ES-I3 (cell line): ENCODE measurements at regions not wholly inside any gene's neighbourhood (a gene's known extent, or its start where the extent isn't known, plus 50 kb on each side); places are given as distances from the start of the nearest gene placed in this dataset.

ENCODE experiments used
- H3K36me3 ChIP-seq: 2 replicates; pipeline ENCODE4 v1.6.1; 2013; ENCODE audit warnings: mild to moderate bottlenecking, low read length, control low read depth, moderate library complexity; ENCODE audit not compliant: insufficient read depth
- H3K4me1 ChIP-seq: 2 replicates; pipeline ENCODE4 v1.6.1; 2013; ENCODE audit warnings: mild to moderate bottlenecking, control low read depth, low read length; ENCODE audit not compliant: insufficient read depth
- H3K9ac ChIP-seq: 2 replicates; pipeline ENCODE4 v1.6.1; 2013; ENCODE audit warnings: low read depth, mild to moderate bottlenecking, low read length, moderate library complexity
- H3K9me3 ChIP-seq: 2 replicates; pipeline ENCODE4 v1.6.1; 2013; ENCODE audit warnings: mild to moderate bottlenecking, low read length, moderate library complexity; ENCODE audit not compliant: control insufficient read depth, insufficient read depth

- H3K4me1 ChIP-seq, result no peaks in the 10 kb centered on the region
- H3K9ac ChIP-seq, result no peak overlapping the region
- no peaks in the 10 kb centered on the region for H3K36me3 ChIP-seq
- no peaks in the 10 kb centered on the region for H3K9me3 ChIP-seq
These were observed 415.8 kb upstream of the SEMA6D start for GRCh38 chr15:47301481-47301880.

GRCh38 chr15:47304656-47305055 lies 412.6 kb upstream of the SEMA6D start:
- H3K4me1 ChIP-seq, result no peaks in the 10 kb centered on the region

GRCh38 chr15:47312161-47312560 lies 405.1 kb upstream of the SEMA6D start:
- Histone ChIP-seq H3K36me3 (no peaks in the 10 kb centered on the region), H3K9ac (no peak overlapping the region), H3K9me3 (no peaks in the 10 kb centered on the region), H3K4me1 (no peaks in the 10 kb centered on the region)

More at GRCh38 chr15:47304656-47305055, 412.6 kb upstream of the SEMA6D start:
- Histone ChIP-seq H3K9ac (no peak overlapping the region), H3K9me3 (no peaks in the 10 kb centered on the region), H3K36me3 (no peaks in the 10 kb centered on the region)

GRCh38 chr15:47326410-47327333 lies 390.6 kb upstream of the SEMA6D start:
- no peaks in the 10 kb centered on the region for H3K36me3 ChIP-seq
- H3K9me3 ChIP-seq, result no peaks in the 10 kb centered on the region
- no peak overlapping the region for H3K9ac ChIP-seq
- peaks cover 11% of the 10 kb centered on the region for H3K4me1 ChIP-seq

- no peaks in the 10 kb centered on the region for H3K36me3 ChIP-seq
- peaks cover 8% of the 10 kb centered on the region for H3K4me1 ChIP-seq
- no peaks in the 10 kb centered on the region for H3K9me3 ChIP-seq
- H3K9ac ChIP-seq, result no peak overlapping the region
These were observed 385.4 kb upstream of the SEMA6D start for GRCh38 chr15:47331829-47332393.

GRCh38 chr15:47332481-47332880 lies 384.8 kb upstream of the SEMA6D start:
- Histone ChIP-seq H3K9ac (no peak overlapping the region), H3K36me3 (no peaks in the 10 kb centered on the region), H3K4me1 (peaks cover 8% of the 10 kb centered on the region), H3K9me3 (no peaks in the 10 kb centered on the region)

- Histone ChIP-seq H3K36me3 (no peaks in the 10 kb centered on the region), H3K4me1 (peaks cover 8% of the 10 kb centered on the region), H3K9me3 (no peaks in the 10 kb centered on the region), H3K9ac (no peak overlapping the region)
These were observed 383.6 kb upstream of the SEMA6D start for GRCh38 chr15:47333734-47334133.

- no peaks in the 10 kb centered on the region for H3K36me3 ChIP-seq
- no peaks in the 10 kb centered on the region for H3K9me3 ChIP-seq
- H3K4me1 ChIP-seq, result peaks cover 8% of the 10 kb centered on the region
- no peak overlapping the region for H3K9ac ChIP-seq
These were observed 382.3 kb upstream of the SEMA6D start for GRCh38 chr15:47334805-47335535.

- H3K9ac ChIP-seq, result no peak overlapping the region
- peaks cover 2% of the 10 kb centered on the region; the same call in 1 of the 2 replicates for H3K4me1 ChIP-seq
- no peaks in the 10 kb centered on the region for H3K9me3 ChIP-seq
- H3K36me3 ChIP-seq, result no peaks in the 10 kb centered on the region
These were observed 380.2 kb upstream of the SEMA6D start for GRCh38 chr15:47337106-47337505.

GRCh38 chr15:47337836-47338235 lies 379.5 kb upstream of the SEMA6D start:
- Histone ChIP-seq H3K4me1 (no peaks in the 10 kb centered on the region), H3K9me3 (no peaks in the 10 kb centered on the region), H3K9ac (no peak overlapping the region), H3K36me3 (no peaks in the 10 kb centered on the region)

- Histone ChIP-seq H3K9ac (no peak overlapping the region), H3K4me1 (no peaks in the 10 kb centered on the region), H3K36me3 (no peaks in the 10 kb centered on the region), H3K9me3 (no peaks in the 10 kb centered on the region)
These were observed 378.5 kb upstream of the SEMA6D start for GRCh38 chr15:47338771-47339170.

GRCh38 chr15:47339800-47340570 lies 377.3 kb upstream of the SEMA6D start:
- H3K36me3 ChIP-seq, result no peaks in the 10 kb centered on the region
- H3K9ac ChIP-seq, result no peak overlapping the region
- no peaks in the 10 kb centered on the region for H3K4me1 ChIP-seq
- H3K9me3 ChIP-seq, result peaks cover 3% of the 10 kb centered on the region; the same call in 1 of the 2 replicates

- H3K9me3 ChIP-seq, result peaks cover 3% of the 10 kb centered on the region; the same call in 1 of the 2 replicates
These were observed 376.8 kb upstream of the SEMA6D start for GRCh38 chr15:47340571-47340920.

GRCh38 chr15:47349179-47349578 lies 368.1 kb upstream of the SEMA6D start:
- Histone ChIP-seq H3K9me3 (peaks cover 3% of the 10 kb centered on the region; the same call in 1 of the 2 replicates), H3K9ac (no peak overlapping the region), H3K4me1 (no peaks in the 10 kb centered on the region), H3K36me3 (no peaks in the 10 kb centered on the region)

More at GRCh38 chr15:47340571-47340920, 376.8 kb upstream of the SEMA6D start:
- Histone ChIP-seq H3K4me1 (no peaks in the 10 kb centered on the region), H3K9ac (no peak overlapping the region), H3K36me3 (no peaks in the 10 kb centered on the region)
